Neural cell (in vitro differentiated cells): ENCODE measurements at regions not wholly inside any gene's neighbourhood (a gene's known extent, or its start where the extent isn't known, plus 50 kb on each side); places are given as distances from the start of the nearest gene placed in this dataset.

Source experiments
- H2AFZ ChIP-seq: fragments of 200-600, 300-800 bp; sonication (generic), shearing (Covaris generic); 2 replicates; pipeline ENCODE4 v1.6.0; 2014; ENCODE audit warnings: low read depth, mild to moderate bottlenecking, antibody characterized with exemption, low read length, moderate library complexity
- H3F3A ChIP-seq: fragments of 200-600 bp; shearing (Covaris generic); 2 replicates; pipeline ENCODE4 v1.6.1; 2016; ENCODE audit warnings: mild to moderate bottlenecking, moderate library complexity, mixed read lengths, antibody characterized with exemption, low read length; ENCODE audit not compliant: insufficient read depth, poor library complexity, severe bottlenecking
- H3K27ac ChIP-seq: fragments of 200-600, 300-800 bp; sonication (generic), shearing (Covaris generic); 2 replicates; pipeline ENCODE4 v1.5.1; 2014; ENCODE audit warnings: mild to moderate bottlenecking, low read length, moderate library complexity
- H3K27me3 ChIP-seq: fragments of 300-800, 200-600 bp; sonication (generic), shearing (Covaris generic); 2 replicates; pipeline ENCODE4 v1.6.0; 2014; ENCODE audit warnings: mild to moderate bottlenecking, low read depth, low read length, moderate library complexity; ENCODE audit not compliant: insufficient read depth
- H3K36me3 ChIP-seq: fragments of 300-800, 200-600 bp; sonication (generic), shearing (Covaris generic); 2 replicates; pipeline ENCODE4 v1.5.1; 2014; ENCODE audit warnings: mild to moderate bottlenecking, antibody characterized with exemption, low read length, moderate library complexity; ENCODE audit not compliant: insufficient read depth
- H3K4me2 ChIP-seq: fragments of 300-800, 200-600 bp; sonication (generic), shearing (Covaris generic); 2 replicates; pipeline ENCODE4 v1.6.0; 2014; ENCODE audit warnings: mild to moderate bottlenecking, low read length
- H3K4me3 ChIP-seq: fragments of 300-800, 200-600 bp; sonication (generic), shearing (Covaris generic); 2 replicates; pipeline ENCODE4 v1.5.1; 2014; ENCODE audit warnings: mild to moderate bottlenecking, low read length, moderate library complexity
- H3K79me2 ChIP-seq: fragments of 200-600 bp; shearing (Covaris generic); replicated peaks from 2 replicates; pipeline ENCODE4 v1.6.0; 2014; ENCODE audit warnings: mild to moderate bottlenecking, low read length, moderate library complexity; ENCODE audit not compliant: insufficient read depth
- H3K9ac ChIP-seq: fragments of 300-800, 200-600 bp; sonication (generic), shearing (Covaris generic); 2 replicates; pipeline ENCODE4 v1.6.1; 2016; ENCODE audit warnings: mild to moderate bottlenecking, low read length, mixed read lengths
- H3K9me2 ChIP-seq: fragments of 200-600 bp; shearing (Covaris generic); 2 replicates; pipeline ENCODE4 v1.6.1; 2016; ENCODE audit warnings: mild to moderate bottlenecking, low read length, mixed read lengths; ENCODE audit not compliant: insufficient read depth
- H3K9me3 ChIP-seq: fragments of 200-600, 300-800 bp; sonication (generic), shearing (Covaris generic); 2 replicates; pipeline ENCODE4 v1.6.1; 2016; ENCODE audit warnings: mild to moderate bottlenecking, mixed run types, low read length, moderate library complexity, mixed read lengths
- H4K20me1 ChIP-seq: fragments of 200-600 bp; shearing (Covaris generic); 2 replicates; pipeline ENCODE4 v1.6.1; 2016; ENCODE audit warnings: mild to moderate bottlenecking, mixed run types; ENCODE audit not compliant: insufficient read depth
- EP300 ChIP-seq: fragments of 450-650 bp; conservative IDR thresholded peaks from 2 replicates; pipeline ENCODE4 v1.6.1; 2014; ENCODE audit warnings: antibody characterized with exemption, mild to moderate bottlenecking, moderate library complexity; ENCODE audit not compliant: poor library complexity, severe bottlenecking
- EZH2 ChIP-seq: fragments of 200-600, 300-800 bp; shearing (Covaris generic), sonication (generic); IDR thresholded peaks from 2 replicates; pipeline ENCODE4 v1.6.1; 2014; ENCODE audit warnings: antibody characterized with exemption, low read length, borderline replicate concordance, mild to moderate bottlenecking; ENCODE audit not compliant: insufficient read depth, poor library complexity, severe bottlenecking
- MXI1 ChIP-seq: fragments of 450-650 bp; conservative IDR thresholded peaks from 2 replicates; pipeline ENCODE4 v1.6.1; 2014; ENCODE audit warnings: antibody characterized with exemption, mild to moderate bottlenecking; ENCODE audit not compliant: poor library complexity, severe bottlenecking
- POLR2AphosphoS5 ChIP-seq: IDR thresholded peaks from 2 replicates; pipeline ENCODE4 v1.6.1; 2012
- RAD21 ChIP-seq: fragments of 450-650 bp; conservative IDR thresholded peaks from 2 replicates; pipeline ENCODE4 v1.6.1; 2014; ENCODE audit warnings: antibody characterized with exemption, mild to moderate bottlenecking, moderate library complexity
- SMC3 ChIP-seq: fragments of 450-650 bp; conservative IDR thresholded peaks from 2 replicates; pipeline ENCODE4 v1.6.1; 2014; ENCODE audit warnings: antibody characterized with exemption, mild to moderate bottlenecking, moderate library complexity; ENCODE audit not compliant: poor library complexity
- TAF1 ChIP-seq: IDR thresholded peaks from 2 replicates; pipeline ENCODE4 v1.6.1; 2012; ENCODE audit warnings: low read depth
- TF ChIP-seq, protein P1 (sequence below): fragments of 450-650 bp; IDR thresholded peaks from 2 replicates; pipeline ENCODE4 v1.5.1; 2014; ENCODE audit warnings: antibody characterized with exemption, mild to moderate bottlenecking, moderate library complexity; ENCODE audit not compliant: poor library complexity, severe bottlenecking
- TF ChIP-seq, protein P2 (sequence below): IDR thresholded peaks from 2 replicates; pipeline ENCODE4 v1.6.1; 2012; ENCODE audit warnings: borderline replicate concordance

DNA sequence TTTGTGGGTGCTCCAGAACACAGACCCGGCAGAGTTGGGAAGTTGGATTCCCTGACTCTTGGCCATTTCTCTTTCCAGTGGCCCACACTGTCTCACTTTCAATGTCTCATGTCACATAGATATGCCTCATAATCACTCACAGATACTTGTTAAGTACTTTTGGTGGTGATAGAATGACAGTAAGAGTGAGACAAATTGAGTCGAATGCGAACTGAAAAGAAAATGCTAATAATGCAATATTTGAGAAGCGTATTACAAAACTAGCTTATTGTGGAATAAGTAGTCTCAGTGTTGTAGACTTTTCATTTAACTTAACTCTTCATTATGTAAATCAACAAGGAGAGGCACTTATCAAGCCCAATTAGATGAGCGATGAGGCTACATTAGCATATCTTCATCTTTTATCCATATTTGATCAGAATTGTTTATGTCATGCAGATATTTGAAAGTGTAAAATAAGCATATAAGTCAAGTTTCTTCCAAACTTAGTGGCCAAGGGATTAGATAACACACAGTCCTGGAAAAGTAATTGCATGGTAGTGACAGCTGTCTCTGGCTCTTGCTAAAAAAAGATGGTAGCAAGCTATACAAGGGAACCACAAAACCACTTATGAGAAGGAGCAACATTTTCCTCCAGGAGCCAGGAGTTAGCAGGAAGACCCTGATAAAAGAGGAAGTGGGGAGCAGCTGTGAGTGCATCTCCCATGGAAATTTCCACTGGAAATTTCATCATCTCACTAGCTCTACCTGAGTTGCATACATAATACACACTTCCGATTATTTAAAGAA, 243.6 kb downstream of the ARRDC4 start:
- Histone ChIP-seq H3K9me3 (no peaks in the 10 kb centered on the region), H3K9ac (no peak overlapping the region), H4K20me1 (no peaks in the 10 kb centered on the region), H3F3A (no peaks in the 10 kb centered on the region), H3K4me2 (no peak overlapping the region), H3K4me3 (no peak overlapping the region), H3K79me2 (no peaks in the 10 kb centered on the region), H3K36me3 (no peaks in the 10 kb centered on the region), H3K9me2 (no peaks in the 10 kb centered on the region), H3K27me3 (no peaks in the 10 kb centered on the region), H3K27ac (no peak overlapping the region), H2AFZ (no peak overlapping the region)
- TF ChIP-seq POLR2AphosphoS5 (no peak), EP300 (no peak), RAD21 (no peak), TAF1 (no peak), SMC3 (no peak), EZH2 (no peak), MXI1 (no peak)
- TF ChIP-seq, protein P1, sequence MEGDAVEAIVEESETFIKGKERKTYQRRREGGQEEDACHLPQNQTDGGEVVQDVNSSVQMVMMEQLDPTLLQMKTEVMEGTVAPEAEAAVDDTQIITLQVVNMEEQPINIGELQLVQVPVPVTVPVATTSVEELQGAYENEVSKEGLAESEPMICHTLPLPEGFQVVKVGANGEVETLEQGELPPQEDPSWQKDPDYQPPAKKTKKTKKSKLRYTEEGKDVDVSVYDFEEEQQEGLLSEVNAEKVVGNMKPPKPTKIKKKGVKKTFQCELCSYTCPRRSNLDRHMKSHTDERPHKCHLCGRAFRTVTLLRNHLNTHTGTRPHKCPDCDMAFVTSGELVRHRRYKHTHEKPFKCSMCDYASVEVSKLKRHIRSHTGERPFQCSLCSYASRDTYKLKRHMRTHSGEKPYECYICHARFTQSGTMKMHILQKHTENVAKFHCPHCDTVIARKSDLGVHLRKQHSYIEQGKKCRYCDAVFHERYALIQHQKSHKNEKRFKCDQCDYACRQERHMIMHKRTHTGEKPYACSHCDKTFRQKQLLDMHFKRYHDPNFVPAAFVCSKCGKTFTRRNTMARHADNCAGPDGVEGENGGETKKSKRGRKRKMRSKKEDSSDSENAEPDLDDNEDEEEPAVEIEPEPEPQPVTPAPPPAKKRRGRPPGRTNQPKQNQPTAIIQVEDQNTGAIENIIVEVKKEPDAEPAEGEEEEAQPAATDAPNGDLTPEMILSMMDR: no peak
- TF ChIP-seq, protein P2, sequence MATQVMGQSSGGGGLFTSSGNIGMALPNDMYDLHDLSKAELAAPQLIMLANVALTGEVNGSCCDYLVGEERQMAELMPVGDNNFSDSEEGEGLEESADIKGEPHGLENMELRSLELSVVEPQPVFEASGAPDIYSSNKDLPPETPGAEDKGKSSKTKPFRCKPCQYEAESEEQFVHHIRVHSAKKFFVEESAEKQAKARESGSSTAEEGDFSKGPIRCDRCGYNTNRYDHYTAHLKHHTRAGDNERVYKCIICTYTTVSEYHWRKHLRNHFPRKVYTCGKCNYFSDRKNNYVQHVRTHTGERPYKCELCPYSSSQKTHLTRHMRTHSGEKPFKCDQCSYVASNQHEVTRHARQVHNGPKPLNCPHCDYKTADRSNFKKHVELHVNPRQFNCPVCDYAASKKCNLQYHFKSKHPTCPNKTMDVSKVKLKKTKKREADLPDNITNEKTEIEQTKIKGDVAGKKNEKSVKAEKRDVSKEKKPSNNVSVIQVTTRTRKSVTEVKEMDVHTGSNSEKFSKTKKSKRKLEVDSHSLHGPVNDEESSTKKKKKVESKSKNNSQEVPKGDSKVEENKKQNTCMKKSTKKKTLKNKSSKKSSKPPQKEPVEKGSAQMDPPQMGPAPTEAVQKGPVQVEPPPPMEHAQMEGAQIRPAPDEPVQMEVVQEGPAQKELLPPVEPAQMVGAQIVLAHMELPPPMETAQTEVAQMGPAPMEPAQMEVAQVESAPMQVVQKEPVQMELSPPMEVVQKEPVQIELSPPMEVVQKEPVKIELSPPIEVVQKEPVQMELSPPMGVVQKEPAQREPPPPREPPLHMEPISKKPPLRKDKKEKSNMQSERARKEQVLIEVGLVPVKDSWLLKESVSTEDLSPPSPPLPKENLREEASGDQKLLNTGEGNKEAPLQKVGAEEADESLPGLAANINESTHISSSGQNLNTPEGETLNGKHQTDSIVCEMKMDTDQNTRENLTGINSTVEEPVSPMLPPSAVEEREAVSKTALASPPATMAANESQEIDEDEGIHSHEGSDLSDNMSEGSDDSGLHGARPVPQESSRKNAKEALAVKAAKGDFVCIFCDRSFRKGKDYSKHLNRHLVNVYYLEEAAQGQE: no peak

DNA sequence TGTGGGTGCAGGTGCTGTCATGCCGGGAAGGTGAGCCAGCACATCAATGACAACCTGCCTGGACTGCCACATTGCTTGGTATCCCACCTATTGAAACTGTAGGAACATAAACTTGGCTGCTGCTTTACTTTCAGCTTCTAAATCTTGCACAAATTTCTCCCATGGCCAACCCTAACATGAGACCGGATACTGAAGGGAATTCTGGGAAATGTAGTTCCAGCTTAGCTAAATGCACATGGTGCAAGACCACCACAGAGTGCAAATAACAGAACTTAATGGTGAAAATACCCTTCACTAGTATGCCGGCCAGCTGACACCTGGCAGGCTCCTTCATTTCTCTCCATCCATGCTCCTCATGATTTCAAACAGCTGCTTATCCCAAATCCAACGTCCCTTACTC, 247.4 kb downstream of the ARRDC4 start:
- Histone ChIP-seq H2AFZ (no peak overlapping the region), H3K4me2 (no peak overlapping the region), H3F3A (no peaks in the 10 kb centered on the region), H4K20me1 (no peaks in the 10 kb centered on the region), H3K9ac (no peak overlapping the region), H3K9me3 (no peaks in the 10 kb centered on the region), H3K4me3 (no peak overlapping the region), H3K9me2 (no peaks in the 10 kb centered on the region), H3K27me3 (no peaks in the 10 kb centered on the region), H3K36me3 (no peaks in the 10 kb centered on the region), H3K79me2 (no peaks in the 10 kb centered on the region), H3K27ac (no peak overlapping the region)
- TF ChIP-seq MXI1 (no peak), SMC3 (no peak), EZH2 (no peak), POLR2AphosphoS5 (no peak), TAF1 (no peak), EP300 (no peak), RAD21 (no peak)
- TF ChIP-seq, protein P2: no peak
- TF ChIP-seq, protein P1: no peak
